T-helper 2 cell treated with Interferon-gamma antibody and Interleukin-4, amounts not matched to agents 5 μg/mL and 100 μg/mL, for 36 hours (primary cell): ENCODE measurements at regions not wholly inside any gene's neighbourhood (a gene's known extent, or its start where the extent isn't known, plus 50 kb on each side); places are given as distances from the start of the nearest gene placed in this dataset.

Experiments
- DNase-seq: peaks from one replicate; pipeline ENCODE4 v3.0.0; 2021; ENCODE audit warnings: low spot score
- H3K27ac Mint-ChIP-seq: one replicate; pipeline ENCODE4 v1.8.0; 2021; ENCODE audit warnings: mild to moderate bottlenecking, mixed read lengths
- H3K27me3 Mint-ChIP-seq: one replicate; pipeline ENCODE4 v1.8.0; 2021; ENCODE audit warnings: low read depth, mixed read lengths
- H3K36me3 Mint-ChIP-seq: one replicate; pipeline ENCODE4 v1.8.0; 2021; ENCODE audit warnings: low read depth, mixed read lengths
- H3K4me1 Mint-ChIP-seq: one replicate; pipeline ENCODE4 v1.8.0; 2021; ENCODE audit warnings: low read depth, mixed read lengths
- H3K4me3 Mint-ChIP-seq: one replicate; pipeline ENCODE4 v1.8.0; 2022; ENCODE audit warnings: mild to moderate bottlenecking, moderate library complexity, mixed read lengths
- H3K9me3 Mint-ChIP-seq: one replicate; pipeline ENCODE4 v1.8.0; 2021; ENCODE audit warnings: mixed read lengths

DNA sequence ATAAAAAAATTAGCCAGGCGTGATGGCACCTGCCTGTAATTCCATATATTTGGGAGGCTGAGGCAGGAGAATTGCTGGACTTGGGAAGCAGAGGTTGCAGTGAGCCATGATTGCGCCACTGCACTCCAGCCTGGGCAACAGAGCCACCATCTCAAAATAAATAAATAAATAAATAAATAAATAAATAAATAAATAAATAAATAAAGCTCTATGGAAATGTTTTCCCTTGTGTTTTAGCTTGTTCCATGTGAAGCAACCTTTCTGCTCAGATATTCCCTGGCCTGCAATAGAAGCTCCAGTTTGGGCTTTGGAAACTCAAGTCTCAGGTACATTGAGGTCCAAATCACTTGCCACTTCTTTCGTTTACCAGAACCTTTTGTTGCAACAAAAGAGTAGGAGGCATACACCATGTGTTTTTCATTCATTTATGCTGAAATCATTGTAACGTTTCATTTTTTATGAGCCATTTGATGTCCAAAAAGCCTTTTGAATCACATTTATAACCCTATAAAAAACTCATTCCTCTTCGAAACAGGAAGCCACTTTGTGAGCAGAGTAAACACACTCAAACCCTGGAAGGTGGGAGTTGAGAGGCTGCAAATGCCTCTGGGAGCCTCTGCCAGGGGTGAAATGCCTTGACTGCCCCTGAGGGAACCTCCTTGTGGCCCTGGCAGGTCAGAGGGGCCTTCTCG lies 376.6 kb upstream of the TBX3 start:
- Mint-ChIP-seq H3K4me3 (no peak overlapping the region), H3K4me1 (no peaks in the 10 kb centered on the region), H3K27ac (no peak overlapping the region), H3K9me3 (peaks cover 4% of the 10 kb centered on the region), H3K27me3 (no peaks in the 10 kb centered on the region), H3K36me3 (no peaks in the 10 kb centered on the region)
- no peak for DNase-seq

DNA sequence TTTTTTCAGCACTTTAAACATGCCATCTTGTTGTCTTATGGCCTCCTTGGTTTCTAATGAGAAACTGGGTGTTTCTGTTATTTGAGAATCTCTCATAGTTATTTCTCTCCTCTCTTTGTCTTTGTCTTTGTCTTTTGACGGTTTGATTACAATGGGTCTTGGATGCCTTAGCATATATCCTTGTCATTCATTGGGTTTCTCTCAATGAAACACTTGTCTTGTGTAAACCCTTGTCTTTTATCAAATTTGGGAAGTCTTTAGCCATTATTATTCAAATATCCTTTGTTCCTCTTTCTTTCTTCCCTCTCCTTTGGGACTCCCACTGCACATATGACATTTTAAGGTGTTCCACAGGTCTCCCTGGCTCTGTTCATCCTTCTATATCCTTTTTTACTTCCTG lies 373.5 kb upstream of the TBX3 start:
- H3K27ac Mint-ChIP-seq: no peak overlapping the region
- H3K9me3 Mint-ChIP-seq: peaks cover 4% of the 10 kb centered on the region
- H3K27me3 Mint-ChIP-seq: no peaks in the 10 kb centered on the region
- H3K4me1 Mint-ChIP-seq: no peaks in the 10 kb centered on the region
- no peak for DNase-seq
- no peak overlapping the region for H3K4me3 Mint-ChIP-seq
- no peaks in the 10 kb centered on the region for H3K36me3 Mint-ChIP-seq

DNA sequence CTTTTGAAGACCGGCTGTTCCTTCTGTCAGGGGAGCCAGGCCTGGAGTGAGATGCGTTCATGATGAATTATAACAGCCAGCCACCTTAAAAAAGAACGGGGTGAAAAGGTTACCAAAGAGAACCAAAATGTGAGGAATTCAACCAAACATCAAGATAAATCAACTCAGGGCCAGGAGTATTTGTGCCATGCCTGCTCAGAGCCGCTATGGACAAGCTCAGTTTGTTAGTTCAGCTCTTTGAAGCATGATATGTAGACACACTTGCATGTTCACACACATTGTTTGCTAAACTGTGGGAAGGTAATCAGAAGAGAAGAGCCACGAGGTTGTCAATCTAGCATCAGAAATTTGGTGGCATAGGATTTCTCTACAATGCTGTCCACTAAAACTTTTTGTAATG lies 367.4 kb upstream of the TBX3 start:
- Mint-ChIP-seq H3K4me1 (no peaks in the 10 kb centered on the region), H3K9me3 (no peaks in the 10 kb centered on the region), H3K4me3 (no peak overlapping the region), H3K27ac (no peak overlapping the region), H3K27me3 (no peaks in the 10 kb centered on the region), H3K36me3 (no peaks in the 10 kb centered on the region)
- DNase-seq: no peak

DNA sequence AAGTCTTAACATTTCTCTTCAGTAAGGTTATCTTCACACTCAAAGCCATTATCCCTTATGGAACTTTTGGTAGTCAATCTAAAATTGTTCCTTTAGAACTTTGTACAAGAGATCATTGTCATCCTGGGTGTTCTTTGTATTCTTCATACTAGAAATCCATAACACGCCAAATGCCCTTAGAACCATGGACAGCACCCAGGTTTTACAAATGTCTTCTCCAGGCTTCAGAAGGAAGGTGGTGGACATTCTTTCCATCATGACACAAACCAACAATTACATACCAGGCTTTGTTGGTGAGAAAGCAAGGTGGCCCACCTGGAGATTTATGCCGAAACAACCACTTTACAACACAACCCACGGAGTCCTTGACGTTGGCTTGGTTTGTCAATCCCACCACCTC lies 365.6 kb upstream of the TBX3 start:
- H3K27me3 Mint-ChIP-seq: no peaks in the 10 kb centered on the region
- no peaks in the 10 kb centered on the region for H3K4me1 Mint-ChIP-seq
- H3K27ac Mint-ChIP-seq: no peak overlapping the region
- H3K9me3 Mint-ChIP-seq: peaks cover 4% of the 10 kb centered on the region
- no peak overlapping the region for H3K4me3 Mint-ChIP-seq
- H3K36me3 Mint-ChIP-seq: no peaks in the 10 kb centered on the region
- no peak for DNase-seq

DNA sequence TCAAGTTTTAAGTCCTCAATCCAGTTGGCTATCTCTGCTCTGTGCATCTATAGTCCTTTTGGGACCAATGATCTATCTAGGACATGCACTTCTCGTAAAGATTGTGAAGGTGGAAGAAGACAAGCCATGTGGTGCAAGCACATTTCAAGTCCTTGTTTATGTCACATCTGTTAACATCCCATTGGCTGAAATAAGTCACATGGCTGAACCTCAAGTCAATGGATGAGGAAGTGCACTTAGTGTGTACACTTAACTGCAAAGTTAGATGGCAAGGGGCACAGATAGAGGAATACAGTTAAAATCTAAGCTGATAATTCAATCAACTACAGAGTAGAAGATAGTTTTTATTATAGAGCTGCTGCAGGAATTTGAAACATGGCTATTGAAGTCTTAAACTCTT lies 362.8 kb upstream of the TBX3 start:
- peaks cover 4% of the 10 kb centered on the region for H3K9me3 Mint-ChIP-seq

DNA sequence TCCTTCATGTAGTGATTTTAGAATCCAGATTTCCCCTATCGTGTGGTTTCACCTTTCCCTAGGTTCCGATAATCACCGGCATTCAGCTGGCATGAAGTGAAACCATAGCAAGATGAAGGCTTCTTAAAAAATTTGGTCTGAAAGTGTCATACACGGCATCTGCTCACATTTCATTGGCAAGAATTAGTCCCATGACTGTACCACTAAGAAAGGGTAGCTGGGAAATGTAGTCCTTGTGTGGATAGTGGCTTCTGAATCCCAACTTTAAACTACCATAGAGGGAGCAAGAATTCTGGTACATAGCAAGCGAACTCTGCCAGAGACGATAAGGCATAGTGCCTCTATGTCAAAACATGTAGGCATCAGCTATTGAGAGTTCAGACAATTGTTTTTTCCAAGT lies 360.1 kb upstream of the TBX3 start:
- no peaks in the 10 kb centered on the region for H3K27me3 Mint-ChIP-seq
- no peaks in the 10 kb centered on the region for H3K36me3 Mint-ChIP-seq
- DNase-seq: no peak
- no peaks in the 10 kb centered on the region for H3K4me1 Mint-ChIP-seq
- no peak overlapping the region for H3K27ac Mint-ChIP-seq
- peaks cover 4% of the 10 kb centered on the region for H3K9me3 Mint-ChIP-seq
- no peak overlapping the region for H3K4me3 Mint-ChIP-seq

More for the DNA sequence above, 362.8 kb upstream of the TBX3 start:
- no peak overlapping the region for H3K27ac Mint-ChIP-seq
- no peaks in the 10 kb centered on the region for H3K36me3 Mint-ChIP-seq
- no peaks in the 10 kb centered on the region for H3K27me3 Mint-ChIP-seq
- DNase-seq: no peak
- no peak overlapping the region for H3K4me3 Mint-ChIP-seq
- no peaks in the 10 kb centered on the region for H3K4me1 Mint-ChIP-seq

DNA sequence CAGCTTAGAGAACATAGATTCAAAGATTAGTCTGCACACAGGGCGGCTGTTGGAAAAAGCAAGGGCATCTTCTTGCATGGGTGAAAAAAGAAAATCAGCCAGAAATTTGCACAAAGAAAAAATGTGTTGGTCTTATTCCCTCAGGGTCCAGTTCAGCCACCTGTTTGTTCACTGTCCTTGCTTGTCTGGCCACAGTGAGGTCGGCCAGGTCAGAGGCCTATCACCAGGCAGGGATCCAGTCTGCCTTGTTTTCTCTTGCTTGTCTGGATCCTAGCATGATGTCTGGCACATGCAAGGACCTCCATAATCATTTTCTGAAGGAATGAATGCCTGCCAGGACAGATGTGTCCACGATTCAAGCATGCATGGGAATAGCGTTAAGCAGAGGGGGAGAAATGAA lies 359.1 kb upstream of the TBX3 start:
- no peaks in the 10 kb centered on the region for H3K27me3 Mint-ChIP-seq
- no peaks in the 10 kb centered on the region for H3K36me3 Mint-ChIP-seq
- no peak for DNase-seq
- H3K27ac Mint-ChIP-seq: no peak overlapping the region
- H3K9me3 Mint-ChIP-seq: peaks cover 4% of the 10 kb centered on the region
- H3K4me3 Mint-ChIP-seq: no peak overlapping the region
- no peaks in the 10 kb centered on the region for H3K4me1 Mint-ChIP-seq

DNA sequence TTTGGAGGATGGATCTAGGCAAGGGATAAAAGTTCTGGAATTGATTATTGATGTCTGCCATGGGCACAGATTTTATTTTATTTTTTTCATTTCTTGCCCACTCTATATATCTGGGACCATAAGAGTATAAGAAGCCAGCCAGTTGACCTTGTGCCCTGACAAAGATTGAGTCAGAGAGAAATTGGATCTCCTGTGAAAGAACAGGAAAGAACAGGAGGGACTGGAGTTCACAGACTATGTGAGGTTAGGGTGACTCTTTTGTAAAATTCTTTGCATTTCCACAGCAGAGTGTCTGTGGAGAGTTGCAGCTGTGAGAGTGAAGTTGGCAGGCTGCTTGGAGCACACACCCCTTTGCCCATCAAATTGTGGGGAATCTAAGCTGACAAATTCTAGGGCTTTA lies 358.4 kb upstream of the TBX3 start:
- Mint-ChIP-seq H3K36me3 (no peaks in the 10 kb centered on the region), H3K27ac (no peak overlapping the region), H3K27me3 (no peaks in the 10 kb centered on the region), H3K4me3 (no peak overlapping the region), H3K4me1 (no peaks in the 10 kb centered on the region), H3K9me3 (peaks cover 4% of the 10 kb centered on the region)
- no peak for DNase-seq

DNA sequence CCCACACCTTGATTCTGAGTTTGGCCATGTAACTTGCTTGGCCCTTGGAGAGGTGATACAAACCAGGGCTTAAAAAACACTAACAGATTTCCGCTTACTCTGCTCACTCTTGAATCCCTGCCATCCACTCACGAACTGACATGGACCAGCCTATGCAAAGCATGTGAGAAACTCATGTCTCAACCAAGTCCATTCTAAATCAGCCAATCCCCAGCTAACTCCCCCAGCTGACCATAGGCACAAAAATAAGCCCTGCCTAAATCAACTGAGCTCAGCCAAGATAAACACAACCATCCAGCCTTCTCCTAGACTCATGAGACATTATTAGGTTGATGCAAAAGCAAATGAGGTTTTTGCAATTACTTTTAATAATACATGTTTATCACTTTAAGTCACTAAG lies 353.9 kb upstream of the TBX3 start:
- no peak for DNase-seq
- no peak overlapping the region for H3K27ac Mint-ChIP-seq
- H3K9me3 Mint-ChIP-seq: peaks cover 7% of the 10 kb centered on the region

DNA sequence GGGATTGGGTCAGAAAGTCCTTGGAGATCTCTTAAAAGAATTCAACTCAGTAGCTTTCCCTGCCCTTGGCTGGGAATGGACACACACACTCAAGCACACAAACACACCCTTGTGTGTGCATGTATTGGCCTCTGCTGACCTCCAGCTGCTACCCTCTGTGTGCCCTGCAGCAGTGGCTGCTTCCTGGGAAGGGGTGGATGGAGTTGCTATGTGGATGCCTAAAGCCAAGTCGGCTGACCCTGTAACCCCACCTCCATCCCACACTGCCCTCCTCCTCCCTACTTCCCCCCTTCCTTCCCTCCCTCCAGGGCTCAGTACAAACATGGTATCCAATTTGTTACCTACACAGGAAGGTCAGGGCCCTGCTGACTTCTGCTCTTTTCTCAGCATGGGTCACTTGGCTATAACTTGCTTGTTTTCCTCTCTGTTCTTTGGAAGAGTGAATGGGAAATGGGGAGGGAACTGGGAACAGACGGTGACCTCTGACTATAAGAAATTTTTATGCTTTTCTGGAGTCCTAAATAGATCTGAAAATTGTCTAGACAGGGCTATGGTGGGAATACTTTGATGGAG lies 351.6 kb upstream of the TBX3 start:
- peaks cover 7% of the 10 kb centered on the region for H3K9me3 Mint-ChIP-seq
- H3K27me3 Mint-ChIP-seq: no peaks in the 10 kb centered on the region
- H3K4me3 Mint-ChIP-seq: no peak overlapping the region
- no peak for DNase-seq
- no peak overlapping the region for H3K27ac Mint-ChIP-seq
- no peaks in the 10 kb centered on the region for H3K4me1 Mint-ChIP-seq
- H3K36me3 Mint-ChIP-seq: no peaks in the 10 kb centered on the region

More for the DNA sequence above, 353.9 kb upstream of the TBX3 start:
- no peak overlapping the region for H3K4me3 Mint-ChIP-seq
- H3K27me3 Mint-ChIP-seq: no peaks in the 10 kb centered on the region
- no peaks in the 10 kb centered on the region for H3K4me1 Mint-ChIP-seq
- H3K36me3 Mint-ChIP-seq: no peaks in the 10 kb centered on the region

DNA sequence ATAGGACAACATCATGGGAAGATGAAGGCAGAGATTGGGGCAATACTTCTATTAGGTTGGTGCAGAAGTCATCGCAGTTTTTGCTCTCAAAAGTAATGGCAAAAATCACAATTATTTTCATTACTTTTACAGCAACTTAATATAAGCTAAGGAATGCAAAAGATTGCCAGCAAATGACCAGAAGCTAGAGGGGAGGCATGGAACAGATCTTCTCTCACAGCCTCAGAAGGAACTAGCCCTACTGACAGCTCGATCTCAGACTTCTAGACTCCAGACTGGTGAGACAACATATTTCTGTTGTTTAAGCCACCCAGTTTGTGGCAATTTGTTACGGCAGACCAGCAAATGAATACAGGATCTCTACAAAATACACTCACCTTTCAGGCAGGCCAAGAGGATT lies 348.5 kb upstream of the TBX3 start:
- Mint-ChIP-seq H3K27me3 (no peaks in the 10 kb centered on the region), H3K36me3 (no peaks in the 10 kb centered on the region), H3K4me1 (no peaks in the 10 kb centered on the region), H3K4me3 (no peak overlapping the region), H3K27ac (no peak overlapping the region), H3K9me3 (peaks cover 7% of the 10 kb centered on the region)
- no peak for DNase-seq

DNA sequence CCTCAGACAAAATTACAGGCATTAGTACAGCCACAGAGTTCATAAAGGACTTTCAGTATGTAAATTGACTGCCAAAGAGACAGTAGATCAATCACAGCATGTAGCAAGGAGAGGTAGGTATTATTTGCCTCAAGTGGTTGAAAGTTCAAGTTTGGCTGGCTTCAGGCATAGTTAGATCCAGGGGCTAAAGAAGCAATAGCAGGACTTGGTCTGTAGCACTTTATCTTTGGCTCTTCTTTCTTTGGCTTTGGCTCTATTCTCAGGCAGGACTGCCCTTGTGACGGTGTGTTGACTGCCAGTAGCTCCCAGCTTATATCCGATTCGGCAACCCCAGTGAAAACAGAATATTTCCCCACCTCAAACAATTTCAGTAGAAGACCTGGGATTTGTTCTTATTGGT lies 346.0 kb upstream of the TBX3 start:
- Mint-ChIP-seq H3K27ac (no peak overlapping the region), H3K27me3 (no peaks in the 10 kb centered on the region), H3K36me3 (no peaks in the 10 kb centered on the region), H3K9me3 (peaks cover 15% of the 10 kb centered on the region), H3K4me1 (no peaks in the 10 kb centered on the region), H3K4me3 (no peak overlapping the region)
- no peak for DNase-seq

DNA sequence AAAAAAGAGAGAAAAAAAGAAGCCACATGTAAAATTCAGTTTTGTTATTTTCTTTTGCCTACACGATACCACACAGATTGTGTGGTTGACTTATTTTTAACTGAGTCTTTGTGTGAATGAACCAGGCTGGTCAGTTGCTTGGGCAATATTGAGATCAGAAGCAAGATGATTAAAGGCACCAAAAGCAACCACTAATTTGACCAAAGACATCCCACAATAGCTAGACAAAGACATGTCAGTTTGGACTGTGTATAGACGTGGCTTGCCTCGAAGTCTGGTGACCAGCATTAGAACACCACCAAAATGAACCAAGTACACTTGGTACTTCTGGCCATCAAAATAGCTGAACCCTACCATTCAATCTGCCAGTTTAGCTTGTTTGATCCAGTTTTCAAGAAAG lies 340.6 kb upstream of the TBX3 start:
- no peaks in the 10 kb centered on the region for H3K36me3 Mint-ChIP-seq
- no peak overlapping the region for H3K4me3 Mint-ChIP-seq
- H3K9me3 Mint-ChIP-seq: peaks cover 26% of the 10 kb centered on the region
- DNase-seq: no peak
- H3K27ac Mint-ChIP-seq: no peak overlapping the region
- H3K4me1 Mint-ChIP-seq: no peaks in the 10 kb centered on the region
- no peaks in the 10 kb centered on the region for H3K27me3 Mint-ChIP-seq

DNA sequence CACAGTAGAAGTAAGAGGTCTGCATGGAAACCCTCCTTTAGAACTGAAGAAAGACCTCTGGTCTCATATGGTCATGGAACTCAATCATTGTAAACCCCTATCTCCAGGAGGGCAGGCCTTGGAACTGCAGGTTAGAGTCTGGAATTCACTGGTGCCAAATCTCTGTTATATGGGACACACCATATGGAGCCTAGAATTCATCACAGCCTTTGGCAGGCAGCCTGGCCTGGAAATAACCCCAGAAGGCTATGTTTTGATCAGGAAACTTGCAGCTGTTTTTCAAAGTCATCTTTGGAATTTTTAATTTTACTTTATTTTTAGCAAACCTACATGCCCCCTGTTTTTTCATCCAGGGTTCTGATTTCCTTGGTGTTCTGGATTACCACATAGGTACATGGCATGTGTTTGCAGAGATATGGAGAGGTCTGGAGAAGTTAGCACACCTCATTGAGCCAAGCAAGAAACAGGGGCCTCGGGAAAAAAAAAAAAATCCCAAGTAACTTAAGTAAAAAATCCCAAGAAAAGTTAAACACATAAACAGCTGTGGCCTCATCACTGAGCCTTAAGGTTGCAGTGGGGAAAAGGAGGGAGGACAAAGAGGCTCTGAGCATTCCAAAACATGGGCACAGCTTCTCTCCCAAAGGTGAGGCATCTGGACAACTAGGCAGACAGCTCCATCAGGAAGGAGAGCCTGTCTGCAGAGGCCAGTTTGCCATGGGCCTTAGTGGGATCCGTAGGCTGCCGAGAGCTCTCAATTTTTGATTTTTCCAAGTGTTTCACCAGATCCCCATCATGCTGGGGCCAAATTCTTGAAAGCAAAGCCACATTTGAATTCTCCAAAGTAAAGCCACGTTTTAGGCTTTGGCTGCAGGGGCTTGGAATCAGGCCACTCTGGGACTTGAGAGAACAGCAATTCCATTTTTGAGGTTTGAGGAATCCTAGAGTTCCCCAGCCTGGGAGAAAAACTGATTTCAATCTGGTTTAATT lies 339.6 kb upstream of the TBX3 start:
- no peak overlapping the region for H3K4me3 Mint-ChIP-seq
- DNase-seq: no peak
- peaks cover 26% of the 10 kb centered on the region for H3K9me3 Mint-ChIP-seq
- no peak overlapping the region for H3K27ac Mint-ChIP-seq
- H3K27me3 Mint-ChIP-seq: no peaks in the 10 kb centered on the region
- H3K36me3 Mint-ChIP-seq: no peaks in the 10 kb centered on the region
- H3K4me1 Mint-ChIP-seq: no peaks in the 10 kb centered on the region
